Chondrocyte (in vitro differentiated cells): ENCODE measurements at regions not wholly inside any gene's neighbourhood (a gene's known extent, or its start where the extent isn't known, plus 50 kb on each side); places are given as distances from the start of the nearest gene placed in this dataset.

Source experiments
- DNase-seq: peaks from one replicate; pipeline ENCODE4 v3.0.0; 2021; ENCODE audit warnings: mixed read lengths, low spot score
- H3K27ac Mint-ChIP-seq: one replicate; pipeline ENCODE4 v1.8.0; 2021; ENCODE audit warnings: mild to moderate bottlenecking, moderate library complexity, mixed read lengths; ENCODE audit not compliant: unreplicated experiment
- H3K27me3 Mint-ChIP-seq: 2 replicates; pipeline ENCODE4 v1.8.0; 2021; ENCODE audit warnings: low read depth, mixed read lengths
- H3K36me3 Mint-ChIP-seq: 2 replicates; pipeline ENCODE4 v1.8.0; 2021; ENCODE audit warnings: low read depth, mixed read lengths
- H3K4me1 Mint-ChIP-seq: 2 replicates; pipeline ENCODE4 v1.8.0; 2021; ENCODE audit warnings: low read depth, mild to moderate bottlenecking, mixed read lengths
- H3K4me3 Mint-ChIP-seq: one replicate; pipeline ENCODE4 v1.8.0; 2021; ENCODE audit warnings: mild to moderate bottlenecking, moderate library complexity, mixed read lengths; ENCODE audit not compliant: unreplicated experiment
- H3K9me3 Mint-ChIP-seq: 2 replicates; pipeline ENCODE4 v1.8.0; 2021; ENCODE audit warnings: low read depth, mixed read lengths
- CTCF ChIP-seq: fragments of 200-600 bp; sonication (generic); IDR thresholded peaks from 2 replicates; pipeline ENCODE4 v1.5.0; 2021; ENCODE audit warnings: antibody characterized with exemption, mild to moderate bottlenecking, moderate library complexity

GRCh38 chr15:38665586-38666305 lies 101.1 kb upstream of the RASGRP1 start:
- Mint-ChIP-seq H3K4me1 (no peaks in the 10 kb centered on the region), H3K27me3 (peaks cover 26% of the 10 kb centered on the region), H3K36me3 (no peaks in the 10 kb centered on the region), H3K9me3 (no peaks in the 10 kb centered on the region), H3K4me3 (no peak overlapping the region), H3K27ac (no peak overlapping the region)
- no peak for TF ChIP-seq CTCF
- no peak for DNase-seq

- H3K27ac Mint-ChIP-seq: no peak overlapping the region
- no peak for DNase-seq
- no peak for TF ChIP-seq CTCF
- H3K9me3 Mint-ChIP-seq: no peaks in the 10 kb centered on the region
- peaks cover 26% of the 10 kb centered on the region for H3K27me3 Mint-ChIP-seq
- no peaks in the 10 kb centered on the region for H3K4me1 Mint-ChIP-seq
- no peaks in the 10 kb centered on the region for H3K36me3 Mint-ChIP-seq
- no peak overlapping the region for H3K4me3 Mint-ChIP-seq
Observed at GRCh38 chr15:38666865-38667510, 102.4 kb upstream of the RASGRP1 start.

- Mint-ChIP-seq H3K4me3 (no peak overlapping the region), H3K27ac (no peak overlapping the region), H3K36me3 (no peaks in the 10 kb centered on the region), H3K9me3 (no peaks in the 10 kb centered on the region), H3K27me3 (peaks cover 26% of the 10 kb centered on the region), H3K4me1 (no peaks in the 10 kb centered on the region)
- DNase-seq: no peak
- TF ChIP-seq CTCF: no peak
Observed at GRCh38 chr15:38667890-38668850, 103.6 kb upstream of the RASGRP1 start.

- H3K27me3 Mint-ChIP-seq: peaks cover 28% of the 10 kb centered on the region
- no peak for TF ChIP-seq CTCF
- H3K27ac Mint-ChIP-seq: no peak overlapping the region
- H3K4me1 Mint-ChIP-seq: no peaks in the 10 kb centered on the region
- H3K36me3 Mint-ChIP-seq: no peaks in the 10 kb centered on the region
- no peaks in the 10 kb centered on the region for H3K9me3 Mint-ChIP-seq
- no peak overlapping the region for H3K4me3 Mint-ChIP-seq
- DNase-seq: no peak
Observed at GRCh38 chr15:38668898-38669391, 104.3 kb upstream of the RASGRP1 start.
